GM21367 (cell line): ENCODE measurements at regions not wholly inside any gene's neighbourhood (a gene's known extent, or its start where the extent isn't known, plus 50 kb on each side); places are given as distances from the start of the nearest gene placed in this dataset.

Experiments
- ATAC-seq: cut with Tn5 transposase; IDR thresholded peaks from one replicate; pipeline ENCODE4 v1.9.1; 2021; ENCODE audit not compliant: unreplicated experiment

DNA sequence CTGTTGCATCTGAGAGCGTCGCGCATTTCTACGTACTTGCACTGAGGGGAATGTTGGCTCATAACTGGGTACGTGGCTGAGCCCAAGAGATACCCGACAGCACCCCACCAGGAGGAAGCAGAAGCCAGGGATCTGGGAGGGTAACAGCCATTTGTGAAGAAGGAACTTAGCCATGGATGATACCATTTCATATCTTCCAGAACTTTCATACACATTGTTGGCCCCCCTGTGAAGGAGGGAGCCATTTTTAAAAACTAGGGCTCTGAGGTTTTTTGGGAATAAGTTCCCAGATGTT, 101.4 kb upstream of the SLC44A1 start:
- no peak for ATAC-seq

DNA sequence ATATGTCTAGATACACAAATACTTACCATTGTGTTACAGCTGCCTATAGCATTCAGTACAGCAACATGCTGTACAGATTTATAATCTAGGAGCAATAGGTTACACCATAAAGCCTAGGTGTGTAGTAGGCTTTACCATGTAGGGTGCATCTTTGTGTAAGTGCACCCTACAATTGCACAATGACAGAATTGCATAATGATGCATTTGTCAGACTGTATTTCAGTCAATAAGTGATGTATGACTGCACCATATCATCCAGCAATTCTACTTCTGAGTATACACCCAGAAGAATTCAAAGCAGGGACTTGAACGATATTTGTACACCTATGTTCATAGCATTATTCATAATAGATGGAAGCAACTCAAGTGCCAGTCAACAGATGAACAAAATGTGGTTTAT, 100.4 kb upstream of the SLC44A1 start:
- ATAC-seq: no peak

DNA sequence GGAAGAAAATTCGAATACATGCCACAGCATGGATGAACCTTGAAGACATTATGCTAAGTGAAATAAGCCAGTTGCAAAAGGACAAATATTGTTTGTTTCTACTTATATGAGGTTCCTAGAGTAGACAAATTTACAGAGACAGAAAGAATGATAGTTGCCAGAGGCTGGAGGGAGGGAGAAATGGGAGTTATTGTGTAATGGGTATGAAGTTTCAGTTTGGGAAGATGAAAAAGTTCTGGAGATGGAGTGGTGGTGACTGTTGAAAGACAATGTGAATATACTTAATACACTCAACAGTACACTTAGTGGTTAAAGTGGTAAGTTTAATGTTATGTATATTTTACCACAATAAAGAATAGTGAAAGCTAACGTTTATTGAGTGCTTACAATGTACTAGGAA, 99.6 kb upstream of the SLC44A1 start:
- no peak for ATAC-seq

DNA sequence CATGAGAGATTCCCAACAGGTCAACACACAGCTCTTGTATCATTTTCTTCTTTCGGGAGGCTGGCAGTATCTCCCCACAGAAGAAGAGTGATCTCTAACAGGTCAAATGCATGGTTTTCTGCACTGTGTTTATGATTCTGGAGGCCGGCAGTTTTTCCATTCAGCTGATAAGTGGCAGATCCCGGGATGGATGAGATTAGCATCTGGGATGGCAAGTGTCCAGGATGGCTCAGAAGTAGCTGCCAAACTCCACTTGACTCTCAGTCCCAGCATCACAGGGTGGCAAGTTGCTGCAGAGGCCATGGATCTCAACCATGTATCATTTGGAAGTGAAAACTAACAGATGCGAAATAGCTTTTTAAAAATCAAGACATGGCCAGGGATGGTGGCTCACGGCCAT, 97.8 kb upstream of the SLC44A1 start:
- no peak for ATAC-seq

DNA sequence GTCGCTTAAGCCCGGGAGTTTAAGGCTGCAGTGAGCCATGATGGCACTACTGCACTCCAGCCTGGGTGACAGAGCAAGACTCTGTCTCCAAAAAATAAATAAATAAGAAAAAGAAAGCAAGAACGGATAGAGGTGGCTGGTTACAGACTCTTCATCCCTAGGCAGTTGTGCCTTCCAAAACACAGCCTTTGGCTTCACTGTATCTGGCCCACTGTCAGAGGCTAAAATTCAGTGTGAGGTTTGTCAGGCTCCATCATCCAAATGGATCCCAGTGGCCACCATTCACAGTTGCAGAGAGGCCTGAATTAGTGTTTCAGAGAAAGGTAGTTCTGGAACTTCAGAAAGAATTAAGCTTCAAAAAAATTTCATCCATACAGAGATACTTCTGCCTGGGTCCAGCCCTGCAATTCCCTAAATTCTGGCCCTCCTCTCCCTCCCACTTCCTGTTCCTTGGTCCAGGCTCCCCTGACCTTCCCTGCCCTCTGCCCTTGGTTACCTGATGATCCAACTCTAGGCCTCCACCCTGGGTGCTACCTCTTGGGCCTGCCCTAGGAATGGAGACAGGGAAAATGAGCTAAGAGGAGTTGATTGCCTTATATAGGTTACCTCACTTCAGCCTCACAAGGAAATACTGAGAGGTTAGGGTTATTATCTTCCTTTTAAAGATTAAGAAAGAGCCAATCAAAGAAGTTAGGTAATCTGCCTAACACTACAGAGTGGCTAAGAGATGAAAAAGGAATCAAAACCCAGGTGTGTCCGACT, 97.2 kb upstream of the SLC44A1 start:
- ATAC-seq: no peak

DNA sequence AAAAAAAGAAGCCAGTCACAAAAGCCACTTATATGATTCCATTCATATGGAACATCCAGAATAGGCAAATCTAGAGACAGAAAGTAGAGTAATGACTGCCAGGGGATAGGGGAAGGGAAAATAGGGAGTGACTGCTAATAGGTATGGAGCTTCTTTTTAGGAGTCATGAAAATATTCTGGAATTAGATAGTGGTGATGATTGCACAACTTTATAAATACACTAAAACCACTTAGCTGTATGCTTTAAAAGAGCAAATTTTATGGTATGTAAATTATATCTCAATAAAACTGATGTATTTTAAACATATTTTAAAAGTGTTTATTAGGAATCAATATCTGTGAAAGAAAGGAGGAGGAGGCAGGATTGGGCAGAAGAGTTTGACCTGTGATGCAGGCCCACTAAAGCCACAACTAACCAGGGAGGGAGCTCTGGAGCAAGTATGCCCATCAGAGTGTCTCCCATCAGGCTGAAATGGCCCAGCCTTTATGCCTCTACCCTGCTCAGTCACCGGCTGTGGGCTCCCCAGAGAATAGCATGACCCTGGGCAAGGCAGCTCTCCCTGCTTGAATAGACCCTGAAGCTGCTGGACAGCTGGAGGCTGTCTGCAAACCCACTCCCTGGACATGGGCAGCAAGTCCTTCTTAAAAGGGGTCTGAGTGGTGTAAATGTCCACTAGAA, 96.0 kb upstream of the SLC44A1 start:
- no peak for ATAC-seq

DNA sequence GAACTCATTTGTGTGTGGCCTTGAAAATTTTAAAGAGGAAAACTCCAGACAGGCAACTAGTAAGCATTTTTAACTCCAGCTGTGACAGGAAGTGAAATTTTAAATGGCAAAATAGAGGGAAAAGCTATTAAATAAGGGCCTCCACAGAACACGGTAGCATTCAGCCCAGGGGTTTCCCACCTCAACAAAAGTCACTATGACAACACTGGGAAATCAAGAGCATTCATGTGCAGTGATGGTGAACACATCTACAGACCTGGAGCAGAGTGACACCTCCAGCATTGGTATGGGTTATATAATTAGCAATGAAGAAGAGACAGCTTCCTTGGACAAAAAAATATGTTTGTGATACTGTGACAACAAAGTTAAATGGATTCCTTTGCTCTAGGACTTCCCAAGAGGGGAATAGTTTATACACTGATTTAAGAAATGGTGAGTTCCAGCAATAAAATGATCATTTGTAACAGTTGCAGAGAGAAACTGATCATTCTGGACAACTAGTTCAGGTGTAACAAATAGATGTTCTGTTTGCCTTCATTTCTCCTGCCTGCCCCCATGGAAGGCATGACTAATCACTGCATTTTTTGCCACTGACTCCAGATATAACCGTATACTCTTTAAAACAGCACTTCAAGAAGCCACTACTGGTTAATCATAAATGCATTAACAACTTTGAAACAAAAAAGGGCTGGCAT, 93.3 kb upstream of the SLC44A1 start:
- no peak for ATAC-seq

DNA sequence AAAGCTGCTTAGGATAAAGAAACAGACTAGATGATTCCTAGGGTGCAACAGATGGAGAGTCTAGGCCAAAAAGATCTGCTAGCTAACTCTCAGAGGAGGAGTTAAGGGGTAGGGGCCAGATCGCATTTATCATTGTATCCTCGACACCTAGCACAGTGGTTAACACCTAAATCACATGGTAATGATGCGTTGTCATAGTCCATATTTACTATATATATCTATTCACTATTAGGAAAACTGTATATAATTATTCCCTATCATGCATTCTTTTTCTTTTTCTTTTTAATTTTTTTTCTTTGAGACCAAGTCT, 92.8 kb upstream of the SLC44A1 start:
- ATAC-seq: no peak

DNA sequence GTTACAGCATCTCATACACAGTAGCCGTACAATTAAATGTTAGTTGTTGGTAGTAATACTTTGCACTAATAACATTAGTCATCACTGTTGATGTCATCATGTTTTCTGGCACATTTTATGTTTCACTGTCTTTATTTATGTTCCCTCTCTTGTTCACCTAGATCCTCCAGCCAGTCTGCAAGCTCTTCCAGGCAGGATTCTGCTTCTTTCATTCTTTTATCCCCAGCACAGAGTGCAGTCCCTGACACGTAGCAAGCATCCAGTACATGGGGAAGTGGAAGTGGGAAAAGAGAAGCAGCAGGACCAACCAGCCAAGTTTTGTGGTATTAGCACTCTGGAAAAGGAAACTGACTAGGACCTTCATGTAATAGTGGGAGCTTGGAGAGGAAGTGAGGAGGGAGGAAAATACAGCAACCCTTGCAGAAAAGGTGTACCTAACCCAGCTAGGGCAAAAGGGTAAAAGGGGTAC, 89.7 kb upstream of the SLC44A1 start:
- no peak for ATAC-seq

DNA sequence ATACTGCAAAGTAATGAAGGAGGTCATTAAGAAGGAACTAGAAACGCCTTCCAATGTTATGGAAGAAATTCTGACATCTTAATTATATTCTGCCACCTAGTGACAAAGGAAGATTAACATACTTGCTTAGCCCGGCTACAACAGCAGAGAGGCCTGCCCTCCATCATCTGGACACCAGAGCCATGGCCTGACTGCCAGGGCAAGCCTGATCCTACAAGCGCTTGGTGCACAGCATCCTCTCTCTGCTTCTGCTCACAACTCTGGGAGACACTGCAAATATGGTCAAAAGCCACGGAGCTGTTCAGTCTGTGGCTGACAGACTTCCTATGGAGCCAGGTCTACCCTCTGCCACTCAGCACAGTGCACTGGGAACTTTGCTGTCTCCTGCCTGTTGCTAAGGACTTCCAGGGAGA, 87.3 kb upstream of the SLC44A1 start:
- peak; percentile 78 for ATAC-seq

DNA sequence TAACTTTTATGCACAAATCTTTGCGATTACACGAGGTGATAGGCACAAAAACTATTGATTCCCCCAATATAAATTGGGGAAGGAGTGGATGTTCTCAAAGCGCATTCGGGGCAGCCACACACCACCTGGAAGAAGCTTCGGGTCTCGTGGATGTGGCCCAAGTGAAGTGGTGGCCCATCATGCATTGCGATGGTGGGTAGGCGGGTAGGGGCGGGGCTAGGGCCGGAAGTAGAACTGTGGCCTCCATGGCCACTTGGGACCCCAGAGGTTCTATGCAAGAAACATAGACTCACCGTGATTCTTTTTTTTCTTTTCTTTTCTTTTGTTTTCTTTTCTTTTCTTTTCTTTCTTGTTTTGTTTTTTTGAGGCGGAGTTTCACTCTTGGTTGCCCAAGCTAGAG, 86.4 kb upstream of the SLC44A1 start:
- ATAC-seq: no peak

DNA sequence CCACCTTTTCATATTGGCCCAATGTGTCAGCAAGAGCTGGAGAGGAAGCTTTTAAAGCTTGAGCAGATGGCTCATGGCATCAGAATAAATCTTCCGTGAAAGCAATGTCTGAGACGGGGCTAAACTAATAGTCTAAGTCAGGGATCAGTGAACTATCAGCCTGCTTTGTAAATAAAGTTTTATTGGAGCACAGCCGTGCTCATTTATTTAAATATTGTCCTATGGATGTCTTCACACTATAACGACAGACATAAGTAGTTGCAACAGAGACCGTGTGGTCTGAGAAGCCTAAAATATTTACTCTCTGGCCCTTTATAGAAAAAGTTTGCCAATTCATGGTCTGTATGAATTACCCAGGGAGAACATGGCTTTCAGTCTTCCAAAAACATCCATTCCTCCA, 85.6 kb upstream of the SLC44A1 start:
- ATAC-seq: no peak

DNA sequence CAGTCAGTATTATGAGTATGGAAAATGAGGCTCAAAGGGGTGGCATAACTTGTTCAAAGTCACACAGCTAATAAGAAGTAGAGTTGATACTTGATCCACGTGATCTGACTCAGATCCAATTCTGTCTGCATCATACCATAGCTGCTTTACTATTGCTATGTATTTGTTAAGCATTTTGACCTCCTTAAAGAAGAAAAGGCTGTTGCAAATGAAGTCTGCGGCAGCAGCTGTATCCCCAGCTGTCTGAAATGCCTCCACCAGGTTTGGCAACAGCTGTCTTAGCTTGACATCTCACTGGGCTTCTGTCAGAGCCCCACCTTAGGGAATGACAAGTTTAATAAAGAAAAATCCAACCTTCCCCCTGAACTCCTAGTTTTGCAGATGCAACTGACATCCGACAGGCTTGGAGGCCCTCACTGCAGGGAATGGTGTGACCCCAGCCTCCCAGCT, 75.6 kb upstream of the SLC44A1 start:
- no peak for ATAC-seq

DNA sequence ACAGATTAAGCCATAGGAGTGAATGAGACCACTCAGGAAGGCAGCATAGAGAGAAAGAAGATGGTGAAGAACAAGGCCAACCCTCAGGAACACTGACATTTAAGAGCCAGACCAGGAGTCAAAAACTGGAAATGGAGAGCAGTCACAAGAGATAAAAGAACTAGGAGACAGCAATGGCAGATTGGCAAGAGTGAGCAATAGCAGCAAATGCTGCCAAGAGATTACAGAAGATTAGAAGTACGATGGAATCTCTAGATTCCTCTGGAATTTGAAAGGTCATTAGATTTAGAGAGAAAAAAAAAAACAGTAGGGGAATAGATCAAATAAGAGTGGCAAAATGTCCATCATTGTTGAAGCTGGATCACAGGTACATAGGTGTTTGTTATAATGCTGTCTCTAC, 73.4 kb upstream of the SLC44A1 start:
- no peak for ATAC-seq

DNA sequence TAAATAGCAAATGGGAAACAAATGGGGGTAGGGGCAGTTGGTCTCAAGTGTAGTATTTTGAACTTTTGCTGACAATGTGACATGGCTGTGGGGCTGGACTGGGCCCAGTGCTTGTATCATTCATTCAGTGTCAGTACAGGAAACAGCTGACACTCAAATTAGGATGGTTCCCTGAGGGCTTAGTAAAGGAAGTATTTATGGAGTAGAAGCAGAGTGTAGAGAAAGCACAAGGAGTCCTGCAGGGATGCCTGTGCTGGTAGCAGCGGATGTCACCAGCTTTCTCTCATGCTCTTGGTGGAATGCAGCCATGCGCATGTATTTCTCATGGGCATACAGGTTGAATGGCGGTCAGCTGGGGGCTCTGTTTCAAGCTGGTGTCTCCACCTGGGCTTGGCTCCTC, 72.9 kb upstream of the SLC44A1 start:
- no peak for ATAC-seq

DNA sequence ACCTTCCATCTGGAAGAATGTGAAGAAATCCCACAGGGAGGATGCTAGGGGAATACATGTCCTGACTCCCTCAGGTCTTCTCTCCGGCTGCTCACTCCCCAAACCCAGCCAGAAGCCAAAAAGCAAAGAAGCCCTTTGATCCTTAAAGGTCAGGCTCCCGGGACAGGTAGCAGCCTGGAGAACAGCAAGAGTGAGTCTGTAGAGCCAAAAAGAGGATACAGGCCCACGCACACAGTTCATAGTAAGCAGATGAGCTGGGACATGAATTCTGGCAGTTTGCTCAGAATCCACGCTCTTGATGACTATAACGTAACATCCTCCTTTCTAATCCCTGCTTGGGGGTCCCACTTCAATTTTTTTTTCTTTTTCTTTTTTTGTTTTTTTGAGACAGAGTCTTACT, 72.0 kb upstream of the SLC44A1 start:
- no peak for ATAC-seq

DNA sequence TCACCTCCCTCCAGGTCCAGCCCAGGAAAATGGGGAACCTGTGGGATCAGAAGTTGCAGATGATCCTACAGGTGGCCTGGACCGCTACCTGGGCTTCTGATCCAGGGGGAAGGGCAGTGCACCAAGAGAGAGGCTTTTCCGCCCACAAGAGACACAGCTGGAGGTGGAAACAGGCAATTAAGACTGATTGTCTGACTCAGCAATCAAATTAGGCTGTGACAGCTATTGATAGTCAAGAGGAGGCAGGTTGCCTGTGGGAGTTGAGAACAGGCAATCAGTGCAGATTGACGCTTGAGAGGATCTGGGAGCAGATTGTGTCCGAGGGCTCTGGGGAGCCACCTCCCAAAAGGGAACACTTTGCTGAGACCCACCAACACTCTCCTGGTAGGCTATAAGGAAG, 71.1 kb upstream of the SLC44A1 start:
- no peak for ATAC-seq

DNA sequence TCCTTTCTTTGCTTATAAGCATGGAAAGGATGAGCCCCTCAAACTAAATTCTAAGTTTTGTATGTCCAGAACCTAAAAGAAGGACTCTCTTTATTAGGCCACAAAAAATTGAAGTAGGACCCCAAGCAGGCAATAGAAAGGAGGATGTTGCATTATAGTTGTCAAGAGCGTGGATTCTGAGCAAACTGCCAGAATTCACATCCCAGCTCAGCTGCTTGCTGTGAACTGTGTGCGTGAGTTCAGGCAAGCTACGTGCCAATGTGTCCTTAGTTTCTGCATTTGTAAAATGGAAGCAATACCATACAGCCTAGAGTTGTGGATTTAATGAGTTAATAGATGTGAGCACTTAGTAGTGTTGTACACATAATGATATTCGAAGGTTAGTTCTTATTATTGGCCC, 70.6 kb upstream of the SLC44A1 start:
- no peak for ATAC-seq

DNA sequence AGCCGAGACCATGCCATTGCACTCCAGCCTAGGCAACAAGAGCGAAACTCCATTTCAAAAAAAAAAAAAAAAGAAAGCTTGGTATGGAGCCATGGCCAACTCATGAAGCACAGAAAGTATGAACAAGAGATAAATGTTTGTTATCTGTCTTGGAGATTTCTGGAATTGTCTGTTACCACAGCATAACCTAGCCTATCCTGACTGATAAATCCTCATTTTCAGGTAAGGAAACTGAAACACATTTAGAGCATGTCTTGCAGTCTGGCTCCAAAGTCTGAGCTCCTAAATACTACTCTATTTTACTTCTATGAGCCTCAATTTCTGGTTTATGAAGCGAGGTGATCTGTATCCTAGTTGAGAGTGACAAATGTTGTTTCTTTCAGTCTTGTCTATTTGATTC, 68.3 kb upstream of the SLC44A1 start:
- ATAC-seq: no peak

DNA sequence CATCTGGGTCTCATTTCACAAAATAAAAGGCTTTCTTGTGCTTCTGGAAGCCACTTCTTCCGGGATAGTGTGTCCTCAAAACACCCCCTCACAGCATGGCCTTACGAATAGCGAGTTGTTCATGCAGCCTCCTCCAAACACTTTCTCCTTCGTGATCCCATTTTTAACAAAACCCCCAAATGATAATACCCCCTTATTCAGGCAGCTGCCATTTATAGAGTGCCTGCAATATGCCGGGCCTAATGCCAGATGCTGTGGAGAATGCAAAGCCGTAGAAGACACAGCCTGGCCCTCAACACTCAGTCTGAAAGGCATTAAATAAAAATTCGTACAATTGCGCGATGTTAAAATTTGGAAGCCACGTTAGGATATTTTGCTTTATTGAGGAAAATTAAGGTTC, 66.4 kb upstream of the SLC44A1 start:
- ATAC-seq: no peak

DNA sequence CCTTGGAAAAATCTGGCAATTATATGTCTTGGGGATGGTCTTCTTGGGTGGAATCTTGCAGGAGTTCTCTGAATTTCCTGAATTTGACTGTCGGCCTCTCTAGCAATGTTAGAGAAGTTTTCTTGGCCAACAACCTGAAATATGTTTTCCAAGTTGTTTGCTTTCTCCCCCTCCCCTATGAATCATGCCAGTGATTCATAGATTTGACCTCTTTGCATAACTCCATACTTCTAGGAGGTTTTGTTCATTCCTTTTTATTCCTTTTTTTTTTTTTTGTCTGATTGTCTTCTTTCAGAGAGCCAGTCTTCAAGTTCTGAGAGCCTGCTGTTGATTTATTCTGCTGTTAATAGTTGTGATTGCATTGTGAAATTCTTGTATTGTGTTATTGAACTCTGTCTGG, 56.7 kb upstream of the SLC44A1 start:
- no peak for ATAC-seq

DNA sequence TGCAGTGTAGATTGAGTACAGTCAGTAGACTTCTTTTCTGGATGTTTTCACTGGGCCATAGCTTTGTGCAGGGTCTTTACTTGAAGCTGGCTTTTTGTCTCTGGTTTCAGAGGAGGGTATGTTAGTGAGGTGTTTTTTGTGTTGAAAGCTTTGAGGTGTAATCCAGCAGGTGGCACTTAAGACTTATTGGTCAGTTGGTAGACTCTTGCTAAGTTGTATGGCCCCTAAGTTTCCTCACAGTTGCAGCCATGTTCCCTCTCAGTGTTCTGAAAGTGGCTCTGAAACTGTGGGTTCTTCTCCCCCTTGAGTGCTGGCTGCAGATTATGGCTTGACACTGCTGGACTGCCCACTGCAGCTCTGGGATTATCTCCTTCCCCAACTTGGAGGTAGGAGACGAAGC, 55.7 kb upstream of the SLC44A1 start:
- no peak for ATAC-seq
